B cell (primary cell): ENCODE measurements at regions not wholly inside any gene's neighbourhood (a gene's known extent, or its start where the extent isn't known, plus 50 kb on each side); places are given as distances from the start of the nearest gene placed in this dataset.

Experiments used
- ATAC-seq: fragments of 200-7000 bp; cut with Tn5 transposase; one replicate; pipeline ENCODE4 v1.10.0; 2021; ENCODE audit warnings: low read depth, mild to moderate bottlenecking, moderate number of reproducible peaks, moderate library complexity
- CTCF ChIA-PET: fragments of 350-600 bp; sonication (Branson Sonifier 250); formaldehyde crosslinking; loops from one replicate; lab custom pipeline; 2021; ENCODE audit warnings: antibody characterized with exemption, inconsistent platforms; lab: Charles Lee
- POLR2A ChIA-PET: fragments of 350-600 bp; sonication (Branson Sonifier 250); formaldehyde crosslinking; loops from one replicate; lab custom pipeline; 2021; ENCODE audit warnings: antibody characterized with exemption; lab: Charles Lee
- DNase-seq: peaks from one replicate; pipeline ENCODE4 v3.0.0; 2013
- H2AFZ ChIP-seq: 2 replicates; pipeline ENCODE4 v1.6.1; 2012; ENCODE audit warnings: mild to moderate bottlenecking, low read depth, low read length; ENCODE audit not compliant: insufficient read depth, poor library complexity, severe bottlenecking
- H3K27ac ChIP-seq, 2 donors: 1 replicate in 1 of 2; 2 replicates in 1 of 2; pipeline ENCODE4 v1.5.1; 2012 to 2013; ENCODE audit warnings: low read length in 2 of 2, mild to moderate bottlenecking in 2 of 2, moderate library complexity in 1 of 2
- H3K27me3 ChIP-seq, 4 experiments: fragments of 200-600 bp in 1 of 4; sonication (generic) in 1 of 4; replicated peaks in 1 of 4; 1 replicate in 2 of 4; 2 replicates in 2 of 4; pipeline versions ENCODE4 v1.6.1 to v1.7.0; 2013 to 2016; ENCODE audit warnings: low read length in 3 of 4, mild to moderate bottlenecking in 2 of 4, mixed read lengths in 1 of 4, moderate library complexity in 1 of 4; ENCODE audit not compliant: insufficient read depth in 4 of 4, control insufficient read depth in 3 of 4; ENCODE audit errors: control extremely low read depth in 1 of 4
- H3K36me3 ChIP-seq, 2 experiments: replicated peaks in 1 of 2; 1 replicate in 1 of 2; 2 replicates in 1 of 2; pipeline versions ENCODE4 v1.6.1 to v1.7.1; 2013; ENCODE audit warnings: low read length in 1 of 2; ENCODE audit not compliant: insufficient read depth in 2 of 2, control insufficient read depth in 1 of 2; ENCODE audit errors: control extremely low read depth in 1 of 2, extremely low read depth in 1 of 2
- H3K4me1 ChIP-seq, 2 donors: fragments of 200-600 bp in 1 of 2; sonication (generic) in 1 of 2; 1 replicate in 1 of 2; 2 replicates in 1 of 2; pipeline versions ENCODE4 v1.5.1 to v1.6.1; 2013 to 2017; ENCODE audit warnings: low read length in 2 of 2; ENCODE audit not compliant: control insufficient read depth in 2 of 2, insufficient read depth in 2 of 2
- H3K4me2 ChIP-seq: replicated peaks from 2 replicates; pipeline ENCODE3; 2012; ENCODE audit warnings: mild to moderate bottlenecking, low read depth, low read length; ENCODE audit not compliant: poor library complexity, severe bottlenecking
- H3K4me3 ChIP-seq, 5 experiments: fragments of 200-600 bp in 1 of 5; sonication (generic) in 1 of 5; 1 replicate in 3 of 5; 2 replicates in 2 of 5; pipeline versions ENCODE4 v1.5.1 to v1.7.0; 2011 to 2016; ENCODE audit warnings: low read length in 4 of 5, mild to moderate bottlenecking in 4 of 5, low read depth in 2 of 5, control low read depth in 1 of 5, moderate library complexity in 1 of 5; ENCODE audit not compliant: insufficient read depth in 1 of 5; ENCODE audit errors: control extremely low read depth in 1 of 5, extremely low read depth in 1 of 5
- H3K79me2 ChIP-seq: fragments of 200-600 bp; sonication (generic); one replicate; pipeline ENCODE4 v1.6.0; 2016; ENCODE audit warnings: low read length; ENCODE audit not compliant: control insufficient read depth, insufficient read depth
- H3K9ac ChIP-seq: fragments of 200-600 bp; sonication (generic); 2 replicates; pipeline ENCODE4 v1.6.1; 2017; ENCODE audit warnings: mild to moderate bottlenecking, low read length, moderate library complexity
- H3K9me3 ChIP-seq, 3 donors: one replicate each; pipeline versions ENCODE4 v1.6.1 to v1.7.1; 2013; ENCODE audit warnings: low read length in 2 of 3; ENCODE audit not compliant: control insufficient read depth in 2 of 3, insufficient read depth in 1 of 3; ENCODE audit errors: control extremely low read depth in 1 of 3
- H4K20me1 ChIP-seq: 2 replicates; pipeline ENCODE4 v1.6.0; 2012; ENCODE audit warnings: mild to moderate bottlenecking, low read length; ENCODE audit not compliant: insufficient read depth, control insufficient read depth, poor library complexity, severe bottlenecking
- H3K27ac Mint-ChIP-seq: one replicate; pipeline ENCODE4 v1.8.0; 2021; ENCODE audit warnings: mixed read lengths
- H3K27me3 Mint-ChIP-seq: one replicate; pipeline ENCODE4 v1.8.0; 2021; ENCODE audit warnings: mixed read lengths
- H3K4me1 Mint-ChIP-seq: one replicate; pipeline ENCODE4 v1.8.0; 2021; ENCODE audit warnings: mixed read lengths
- H3K4me3 Mint-ChIP-seq: one replicate; pipeline ENCODE4 v1.8.0; 2021; ENCODE audit warnings: mixed read lengths
- H3K9me3 Mint-ChIP-seq: one replicate; pipeline ENCODE4 v1.8.0; 2022; ENCODE audit warnings: mixed read lengths; ENCODE audit not compliant: insufficient read depth
- EZH2 ChIP-seq: IDR thresholded peaks from 2 replicates; pipeline ENCODE4 v1.6.1; 2012; ENCODE audit warnings: borderline replicate concordance, low read depth, mild to moderate bottlenecking, moderate library complexity, low read length; ENCODE audit not compliant: insufficient read depth, poor library complexity, severe bottlenecking
- WGBS: methylation state at CpG from one replicate; pipeline ENCODE4 v1.1.5; 2013; ENCODE audit warnings: missing lambda C conversion rate; ENCODE audit not compliant: insufficient coverage; 5-methylcytosine and 5-hydroxymethylcytosine counted together
- intact Hi-C: fragments of 100-400 bp; cut with micrococcal nuclease; formaldehyde crosslinking; loops from one replicate; pipeline ENCODE4 v1.10.0; 2022
- TF ChIP-seq, protein P1 (sequence below): fragments of 200-600 bp; IDR thresholded peaks from one replicate; pipeline ENCODE4 v1.8.0; 2022; ENCODE audit warnings: antibody characterized with exemption, mild to moderate bottlenecking

DNA sequence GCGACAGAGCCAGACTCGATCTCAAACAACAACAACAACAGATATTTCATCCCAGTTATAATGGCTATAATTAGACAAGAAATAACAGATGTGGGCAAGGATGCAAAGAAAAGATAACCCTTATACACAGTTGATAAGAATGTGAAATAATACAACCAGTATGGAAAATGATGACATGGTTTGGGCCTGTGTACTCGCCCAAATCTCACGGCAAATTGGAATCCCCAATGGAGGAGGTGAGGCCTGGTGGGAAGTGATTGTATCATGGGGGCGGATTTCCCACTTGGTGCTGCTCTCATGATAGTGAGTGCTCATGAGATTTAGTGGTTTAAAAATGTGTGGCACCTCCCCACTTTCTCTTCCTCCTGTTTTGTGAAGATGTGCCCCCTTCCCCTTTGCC is 104.1 kb downstream of the C11orf87 start:
- no peak overlapping the region for H3K4me3 Mint-ChIP-seq
- POLR2A ChIA-PET, result no interaction called here
- no peaks in the 10 kb centered on the region for H3K4me1 Mint-ChIP-seq
- ATAC-seq (no peak), DNase-seq (no peak)
- Histone ChIP-seq H3K36me3 (no peaks in the 10 kb centered on the region), H3K4me3 (no peak overlapping the region), H3K4me1 (no peaks in the 10 kb centered on the region), H3K9me3 (peaks cover 0 to 10% (median 0%) of the 10 kb centered on the region in 3 donors), H3K9ac (no peak overlapping the region), H3K4me2 (no peak overlapping the region), H3K27me3 (no peaks in the 10 kb centered on the region), H3K27ac (no peak overlapping the region), H2AFZ (no peak overlapping the region), H4K20me1 (no peaks in the 10 kb centered on the region), H3K79me2 (no peaks in the 10 kb centered on the region)
- CTCF ChIA-PET, result interaction anchor here (0.7 kb wide), 1 partner anchor 12 kb away, joined by 4 read pairs; no protein-coding TSS in a partner anchor
- TF ChIP-seq, protein P1, sequence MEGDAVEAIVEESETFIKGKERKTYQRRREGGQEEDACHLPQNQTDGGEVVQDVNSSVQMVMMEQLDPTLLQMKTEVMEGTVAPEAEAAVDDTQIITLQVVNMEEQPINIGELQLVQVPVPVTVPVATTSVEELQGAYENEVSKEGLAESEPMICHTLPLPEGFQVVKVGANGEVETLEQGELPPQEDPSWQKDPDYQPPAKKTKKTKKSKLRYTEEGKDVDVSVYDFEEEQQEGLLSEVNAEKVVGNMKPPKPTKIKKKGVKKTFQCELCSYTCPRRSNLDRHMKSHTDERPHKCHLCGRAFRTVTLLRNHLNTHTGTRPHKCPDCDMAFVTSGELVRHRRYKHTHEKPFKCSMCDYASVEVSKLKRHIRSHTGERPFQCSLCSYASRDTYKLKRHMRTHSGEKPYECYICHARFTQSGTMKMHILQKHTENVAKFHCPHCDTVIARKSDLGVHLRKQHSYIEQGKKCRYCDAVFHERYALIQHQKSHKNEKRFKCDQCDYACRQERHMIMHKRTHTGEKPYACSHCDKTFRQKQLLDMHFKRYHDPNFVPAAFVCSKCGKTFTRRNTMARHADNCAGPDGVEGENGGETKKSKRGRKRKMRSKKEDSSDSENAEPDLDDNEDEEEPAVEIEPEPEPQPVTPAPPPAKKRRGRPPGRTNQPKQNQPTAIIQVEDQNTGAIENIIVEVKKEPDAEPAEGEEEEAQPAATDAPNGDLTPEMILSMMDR, result no peak
- no peak for TF ChIP-seq EZH2
- H3K27ac Mint-ChIP-seq, result no peak overlapping the region
- no peaks in the 10 kb centered on the region for H3K27me3 Mint-ChIP-seq
- 100% methylated on average over 2 of the region's 5 CpGs for WGBS
- intact Hi-C loops, result no loop called here
- H3K9me3 Mint-ChIP-seq, result peaks cover 3% of the 10 kb centered on the region

DNA sequence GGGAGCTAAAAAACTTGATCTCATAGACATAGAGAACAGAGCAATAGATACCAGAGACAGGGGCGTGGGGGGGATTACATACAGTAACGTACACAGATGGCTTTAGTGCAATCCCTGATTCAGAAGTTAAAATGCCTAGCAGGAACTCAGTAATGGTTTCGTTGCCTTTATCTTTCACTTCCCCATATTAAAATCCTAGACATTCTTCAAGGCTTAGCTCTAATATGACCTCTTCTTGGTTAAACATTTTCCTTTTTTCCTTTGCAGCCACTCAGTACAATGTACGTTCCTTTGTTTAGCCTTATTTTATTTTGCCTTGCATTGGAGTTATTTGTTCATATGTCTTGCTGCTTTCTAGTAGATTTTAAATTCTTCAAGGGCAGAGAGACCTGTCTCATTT is 104.9 kb downstream of the C11orf87 start:
- ChIA-PET POLR2A (no interaction called here), CTCF (no interaction called here)
- Histone ChIP-seq H3K9me3 (peaks cover 0 to 10% (median 0%) of the 10 kb centered on the region in 3 donors), H4K20me1 (no peaks in the 10 kb centered on the region), H3K79me2 (no peaks in the 10 kb centered on the region), H3K36me3 (no peaks in the 10 kb centered on the region), H3K27ac (no peak overlapping the region), H3K4me1 (no peaks in the 10 kb centered on the region), H3K4me3 (no peak overlapping the region), H3K27me3 (no peaks in the 10 kb centered on the region), H3K9ac (no peak overlapping the region), H2AFZ (no peak overlapping the region), H3K4me2 (no peak overlapping the region)
- intact Hi-C loops, result no loop called here
- ATAC-seq (no peak), DNase-seq (no peak)
- H3K27ac Mint-ChIP-seq, result no peak overlapping the region
- no peaks in the 10 kb centered on the region for H3K27me3 Mint-ChIP-seq
- H3K4me3 Mint-ChIP-seq, result no peak overlapping the region
- WGBS, result 60% methylated on average over 1 of the region's 4 CpGs
- H3K4me1 Mint-ChIP-seq, result no peaks in the 10 kb centered on the region
- TF ChIP-seq, protein P1, result no peak
- TF ChIP-seq EZH2, result no peak
- H3K9me3 Mint-ChIP-seq, result peaks cover 3% of the 10 kb centered on the region
